ENCODE measurements at regions not wholly inside any gene's neighbourhood (a gene's known extent, or its start where the extent isn't known, plus 50 kb on each side); places are given as distances from the start of the nearest gene placed in this dataset.

DNA sequence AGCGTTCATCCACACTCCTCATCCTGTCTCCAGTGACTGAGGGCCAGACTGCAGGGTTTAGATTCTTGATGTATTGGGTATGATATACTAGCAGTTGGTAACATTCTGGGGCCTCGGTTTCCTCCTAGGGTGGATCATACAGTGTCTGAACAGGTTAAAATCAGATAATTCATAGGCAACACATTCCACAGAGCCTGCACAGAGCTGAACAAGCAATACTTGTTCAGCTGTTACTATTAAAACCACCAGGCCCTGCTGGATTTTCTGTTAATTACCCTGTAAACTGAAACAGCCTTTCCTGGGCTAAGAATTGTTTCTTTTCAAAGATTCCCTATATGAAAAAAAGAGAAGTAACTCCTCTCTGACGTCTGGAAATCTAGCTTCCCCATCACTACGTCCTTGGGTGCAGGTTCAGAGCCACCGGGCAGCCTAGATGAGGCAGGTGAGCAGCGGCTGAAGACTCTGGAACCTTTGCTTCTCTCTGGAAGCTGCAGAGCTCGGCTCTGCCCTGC, 1313.5 kb upstream of the WWC1 start:
- Histone ChIP-seq H3K4me2 (ENCODE audit: low read length) (no peak overlapping the region), H3K27me3 (ENCODE audit: insufficient read depth, low read length) (no peaks in the 10 kb centered on the region), H3K9me2 (ENCODE audit: low read depth, low read length) (no peaks in the 10 kb centered on the region), H3K36me3 (ENCODE audit: insufficient read depth, low read length) (no peaks in the 10 kb centered on the region), H3F3A (ENCODE audit: insufficient read depth, low read length) (no peaks in the 10 kb centered on the region), H3K27ac (ENCODE audit: low read depth, low read length, poor library complexity, severe bottlenecking) (no peak overlapping the region), H3K4me3 (ENCODE audit: low read depth, low read length, poor library complexity, severe bottlenecking) (no peak overlapping the region), H2AFZ (ENCODE audit: low read length) (no peak overlapping the region), H3K79me2 (ENCODE audit: insufficient read depth, low read length) (no peaks in the 10 kb centered on the region), H4K20me1 (ENCODE audit: insufficient read depth, low read length) (no peaks in the 10 kb centered on the region), H3K4me1 (ENCODE audit: insufficient read depth, low read length, severe bottlenecking) (no peaks in the 10 kb centered on the region), H3K9ac (ENCODE audit: low read length) (no peak overlapping the region), H3K9me3 (ENCODE audit: low read length) (no peaks in the 10 kb centered on the region)
- TF ChIP-seq, protein P1, sequence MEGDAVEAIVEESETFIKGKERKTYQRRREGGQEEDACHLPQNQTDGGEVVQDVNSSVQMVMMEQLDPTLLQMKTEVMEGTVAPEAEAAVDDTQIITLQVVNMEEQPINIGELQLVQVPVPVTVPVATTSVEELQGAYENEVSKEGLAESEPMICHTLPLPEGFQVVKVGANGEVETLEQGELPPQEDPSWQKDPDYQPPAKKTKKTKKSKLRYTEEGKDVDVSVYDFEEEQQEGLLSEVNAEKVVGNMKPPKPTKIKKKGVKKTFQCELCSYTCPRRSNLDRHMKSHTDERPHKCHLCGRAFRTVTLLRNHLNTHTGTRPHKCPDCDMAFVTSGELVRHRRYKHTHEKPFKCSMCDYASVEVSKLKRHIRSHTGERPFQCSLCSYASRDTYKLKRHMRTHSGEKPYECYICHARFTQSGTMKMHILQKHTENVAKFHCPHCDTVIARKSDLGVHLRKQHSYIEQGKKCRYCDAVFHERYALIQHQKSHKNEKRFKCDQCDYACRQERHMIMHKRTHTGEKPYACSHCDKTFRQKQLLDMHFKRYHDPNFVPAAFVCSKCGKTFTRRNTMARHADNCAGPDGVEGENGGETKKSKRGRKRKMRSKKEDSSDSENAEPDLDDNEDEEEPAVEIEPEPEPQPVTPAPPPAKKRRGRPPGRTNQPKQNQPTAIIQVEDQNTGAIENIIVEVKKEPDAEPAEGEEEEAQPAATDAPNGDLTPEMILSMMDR (IDR thresholded peaks at IDR 0.05; ENCODE audit: low read length), result no peak
- TF ChIP-seq EZH2 (IDR thresholded peaks at IDR 0.05; ENCODE audit: borderline replicate concordance, low read length), result no peak

DNA sequence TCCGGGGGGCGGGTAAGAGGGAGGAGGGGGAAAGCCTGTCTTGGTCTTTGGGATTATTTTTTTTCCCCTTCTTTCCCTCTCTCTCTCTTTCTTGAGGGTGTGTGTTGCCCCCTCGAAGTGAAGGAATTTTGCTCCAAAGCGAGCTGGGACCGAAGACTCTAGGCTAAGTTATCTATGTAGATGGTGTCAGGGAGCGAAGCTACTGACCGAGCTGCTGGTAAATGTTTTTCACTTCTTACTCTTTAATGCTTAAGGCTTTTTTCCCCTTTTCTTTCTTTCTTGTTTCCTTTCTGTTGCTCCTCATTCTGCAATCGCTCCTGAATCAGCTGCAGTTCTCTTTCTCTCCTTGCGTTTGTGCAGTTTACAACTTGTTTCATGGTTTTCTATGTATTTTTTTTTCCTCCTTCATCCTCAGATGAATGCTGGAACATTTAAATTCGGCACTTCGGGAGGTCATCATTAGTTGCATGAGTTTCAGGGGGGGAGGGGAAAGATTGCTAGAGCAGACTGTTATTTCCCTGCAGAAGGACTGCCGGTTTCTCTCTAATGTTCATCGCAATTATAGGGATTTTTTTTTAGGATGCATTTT, 1312.0 kb upstream of the WWC1 start:
- Histone ChIP-seq H3K9me3 (ENCODE audit: low read length) (no peaks in the 10 kb centered on the region), H3F3A (ENCODE audit: insufficient read depth, low read length) (no peaks in the 10 kb centered on the region), H3K27ac (ENCODE audit: low read depth, low read length, poor library complexity, severe bottlenecking) (no peak overlapping the region), H3K4me1 (ENCODE audit: insufficient read depth, low read length, severe bottlenecking) (no peaks in the 10 kb centered on the region), H3K4me3 (ENCODE audit: low read depth, low read length, poor library complexity, severe bottlenecking) (no peak overlapping the region), H3K79me2 (ENCODE audit: insufficient read depth, low read length) (no peaks in the 10 kb centered on the region), H3K36me3 (ENCODE audit: insufficient read depth, low read length) (no peaks in the 10 kb centered on the region), H4K20me1 (ENCODE audit: insufficient read depth, low read length) (no peaks in the 10 kb centered on the region), H3K9me2 (ENCODE audit: low read depth, low read length) (no peaks in the 10 kb centered on the region), H3K4me2 (ENCODE audit: low read length) (no peak overlapping the region), H3K9ac (ENCODE audit: low read length) (no peak overlapping the region), H2AFZ (ENCODE audit: low read length) (no peak overlapping the region), H3K27me3 (ENCODE audit: insufficient read depth, low read length) (no peaks in the 10 kb centered on the region)
- no peak for TF ChIP-seq EZH2 (IDR thresholded peaks at IDR 0.05; ENCODE audit: borderline replicate concordance, low read length)
- TF ChIP-seq, protein P1 (IDR thresholded peaks at IDR 0.05; ENCODE audit: low read length), result no peak

DNA sequence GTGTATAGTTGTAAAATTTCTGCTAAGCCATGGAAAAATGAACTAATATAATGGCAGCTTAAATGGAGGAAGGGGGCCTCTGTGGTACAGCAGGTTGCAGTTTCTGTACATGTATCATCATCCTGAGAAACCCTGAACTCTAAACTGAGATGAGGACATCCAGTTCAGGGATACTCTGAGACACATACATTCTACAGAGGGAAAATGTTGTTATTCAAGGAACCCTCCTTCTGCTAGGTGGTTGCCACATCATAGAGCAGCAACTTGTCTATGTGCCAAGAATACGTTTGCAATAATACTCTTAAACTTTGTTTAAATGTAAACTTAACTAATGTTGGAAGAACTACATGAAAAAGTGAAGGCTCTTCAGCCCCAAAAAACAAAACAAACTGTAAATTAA, 1310.8 kb upstream of the WWC1 start:
- no peaks in the 10 kb centered on the region for H3K9me3 ChIP-seq (ENCODE audit: low read length)
- no peaks in the 10 kb centered on the region for H3K4me1 ChIP-seq (ENCODE audit: insufficient read depth, low read length, severe bottlenecking)
- no peak overlapping the region for H3K4me3 ChIP-seq (ENCODE audit: low read depth, low read length, poor library complexity, severe bottlenecking)
- H3K27me3 ChIP-seq (ENCODE audit: insufficient read depth, low read length), result no peaks in the 10 kb centered on the region
- no peaks in the 10 kb centered on the region for H4K20me1 ChIP-seq (ENCODE audit: insufficient read depth, low read length)
- H3K4me2 ChIP-seq (ENCODE audit: low read length), result no peak overlapping the region
- H2AFZ ChIP-seq (ENCODE audit: low read length), result no peak overlapping the region
- no peaks in the 10 kb centered on the region for H3K9me2 ChIP-seq (ENCODE audit: low read depth, low read length)
- H3K27ac ChIP-seq (ENCODE audit: low read depth, low read length, poor library complexity, severe bottlenecking), result no peak overlapping the region
- no peak overlapping the region for H3K9ac ChIP-seq (ENCODE audit: low read length)
- no peaks in the 10 kb centered on the region for H3K79me2 ChIP-seq (ENCODE audit: insufficient read depth, low read length)
- no peaks in the 10 kb centered on the region for H3K36me3 ChIP-seq (ENCODE audit: insufficient read depth, low read length)
- TF ChIP-seq EZH2 (IDR thresholded peaks at IDR 0.05; ENCODE audit: borderline replicate concordance, low read length), result no peak
- TF ChIP-seq, protein P1 (IDR thresholded peaks at IDR 0.05; ENCODE audit: low read length), result no peak
- H3F3A ChIP-seq (ENCODE audit: insufficient read depth, low read length), result no peaks in the 10 kb centered on the region
